ENCODE measurements at regions not wholly inside any gene's neighbourhood (a gene's known extent, or its start where the extent isn't known, plus 50 kb on each side); places are given as distances from the start of the nearest gene placed in this dataset.

- TF ChIP-seq, protein P1, sequence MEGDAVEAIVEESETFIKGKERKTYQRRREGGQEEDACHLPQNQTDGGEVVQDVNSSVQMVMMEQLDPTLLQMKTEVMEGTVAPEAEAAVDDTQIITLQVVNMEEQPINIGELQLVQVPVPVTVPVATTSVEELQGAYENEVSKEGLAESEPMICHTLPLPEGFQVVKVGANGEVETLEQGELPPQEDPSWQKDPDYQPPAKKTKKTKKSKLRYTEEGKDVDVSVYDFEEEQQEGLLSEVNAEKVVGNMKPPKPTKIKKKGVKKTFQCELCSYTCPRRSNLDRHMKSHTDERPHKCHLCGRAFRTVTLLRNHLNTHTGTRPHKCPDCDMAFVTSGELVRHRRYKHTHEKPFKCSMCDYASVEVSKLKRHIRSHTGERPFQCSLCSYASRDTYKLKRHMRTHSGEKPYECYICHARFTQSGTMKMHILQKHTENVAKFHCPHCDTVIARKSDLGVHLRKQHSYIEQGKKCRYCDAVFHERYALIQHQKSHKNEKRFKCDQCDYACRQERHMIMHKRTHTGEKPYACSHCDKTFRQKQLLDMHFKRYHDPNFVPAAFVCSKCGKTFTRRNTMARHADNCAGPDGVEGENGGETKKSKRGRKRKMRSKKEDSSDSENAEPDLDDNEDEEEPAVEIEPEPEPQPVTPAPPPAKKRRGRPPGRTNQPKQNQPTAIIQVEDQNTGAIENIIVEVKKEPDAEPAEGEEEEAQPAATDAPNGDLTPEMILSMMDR (IDR thresholded peaks at IDR 0.05): no peak
- no peak for TF ChIP-seq POLR2A (IDR thresholded peaks at IDR 0.05)
- H3K27ac ChIP-seq: no peak overlapping the region
- no peak overlapping the region for H3K4me3 ChIP-seq
- intact Hi-C loops (cut with DNase I): no loop called here
- H3K4me1 ChIP-seq: peaks cover 0 to 60% (median 29%) of the 10 kb centered on the region in 4 donors
- 87% methylated on average over 3 of the region's 7 CpGs for WGBS (ENCODE audit: insufficient coverage, low coverage, low lambda C conversion rate, missing lambda C conversion rate)
- ATAC-seq (no peak), DNase-seq (no peak)
- H3K27me3 ChIP-seq: no peaks in the 10 kb centered on the region
- H3K9me3 ChIP-seq: no peaks in the 10 kb centered on the region
- H3K36me3 ChIP-seq: no peaks in the 10 kb centered on the region
These were observed 161.7 kb upstream of the MYCN start for GRCh38 chr2:15778529-15779219.

DNA sequence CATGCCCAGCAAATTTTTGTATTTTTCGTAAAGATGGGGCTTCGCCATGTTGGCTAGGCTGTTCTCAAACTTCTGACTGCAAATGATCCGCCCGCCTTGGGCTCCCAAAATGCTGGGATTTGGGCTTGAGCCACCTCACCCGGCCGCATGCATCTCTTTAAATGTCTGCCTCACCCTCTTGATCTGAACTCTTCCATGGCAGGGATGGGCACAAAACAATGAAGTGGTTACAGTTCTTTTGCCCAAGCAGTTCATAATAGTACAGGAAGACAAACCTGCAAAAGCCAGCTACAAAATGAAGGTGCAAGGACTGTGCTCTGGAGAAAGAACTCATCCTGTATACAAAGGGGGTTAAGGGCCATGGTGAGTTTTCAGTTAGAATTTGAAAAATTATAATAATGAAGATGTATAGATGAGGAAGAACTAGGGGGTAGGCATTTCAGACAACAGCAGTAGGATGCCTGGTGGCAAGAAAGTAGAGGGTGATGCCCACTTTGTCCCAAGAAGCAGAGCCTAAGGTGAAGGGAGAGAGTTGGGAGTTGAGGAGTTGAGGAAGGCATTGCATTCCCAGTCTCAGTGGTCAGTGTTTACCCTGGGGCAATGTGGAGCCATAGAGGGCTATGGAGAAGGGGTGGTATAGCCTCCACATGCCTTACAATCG lies 160.8 kb upstream of the MYCN start:
- no peak for DNase-seq
- 87% methylated on average over 7 of the region's 7 CpGs for WGBS (ENCODE audit: insufficient coverage, low coverage, low lambda C conversion rate, missing lambda C conversion rate)
- TF ChIP-seq POLR2A (IDR thresholded peaks at IDR 0.05): no peak
- TF ChIP-seq, protein P1 (IDR thresholded peaks at IDR 0.05): no peak
- no peak for ATAC-seq
- H3K27ac ChIP-seq: no peak overlapping the region
- intact Hi-C loops (cut with DNase I): no loop called here
- peaks cover 0 to 60% (median 29%) of the 10 kb centered on the region in 4 donors for H3K4me1 ChIP-seq
- H3K4me3 ChIP-seq: no peak overlapping the region
- H3K36me3 ChIP-seq: no peaks in the 10 kb centered on the region
- no peaks in the 10 kb centered on the region for H3K9me3 ChIP-seq
- no peaks in the 10 kb centered on the region for H3K27me3 ChIP-seq

DNA sequence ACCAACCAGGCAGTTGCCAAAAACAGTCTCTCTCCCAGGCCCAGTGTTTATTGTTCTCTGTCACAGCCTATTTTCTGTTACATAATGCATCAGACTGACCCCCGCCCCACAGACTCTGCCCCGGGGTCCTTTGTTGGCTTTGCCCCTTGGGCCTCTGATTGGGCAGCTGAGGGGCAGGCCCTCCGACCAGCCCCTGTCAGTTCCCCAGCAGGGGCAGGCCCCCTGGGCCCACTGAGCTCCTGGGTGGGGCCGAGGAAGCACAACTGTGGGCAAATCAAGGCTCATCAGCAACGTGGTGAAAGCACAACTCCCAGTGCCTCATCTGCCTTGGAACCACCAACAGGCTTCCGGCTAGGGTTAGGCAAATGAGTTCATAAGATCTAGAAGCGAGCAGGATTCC lies 160.1 kb upstream of the MYCN start:
- Histone ChIP-seq H3K27me3 (no peaks in the 10 kb centered on the region), H3K4me1 (peaks cover 0 to 60% (median 29%) of the 10 kb centered on the region in 4 donors), H3K36me3 (no peaks in the 10 kb centered on the region), H3K27ac (peak overlapping the region in 1 of 3 donors; percentile 29), H3K4me3 (no peak overlapping the region), H3K9me3 (no peaks in the 10 kb centered on the region)
- DNase-seq (no peak), ATAC-seq (no peak)
- TF ChIP-seq, protein P1 (IDR thresholded peaks at IDR 0.05): no peak
- TF ChIP-seq POLR2A (IDR thresholded peaks at IDR 0.05): no peak
- intact Hi-C loops (cut with DNase I): no loop called here
- 78% methylated on average over 5 of the region's 7 CpGs for WGBS (ENCODE audit: insufficient coverage, low coverage, low lambda C conversion rate, missing lambda C conversion rate)

DNA sequence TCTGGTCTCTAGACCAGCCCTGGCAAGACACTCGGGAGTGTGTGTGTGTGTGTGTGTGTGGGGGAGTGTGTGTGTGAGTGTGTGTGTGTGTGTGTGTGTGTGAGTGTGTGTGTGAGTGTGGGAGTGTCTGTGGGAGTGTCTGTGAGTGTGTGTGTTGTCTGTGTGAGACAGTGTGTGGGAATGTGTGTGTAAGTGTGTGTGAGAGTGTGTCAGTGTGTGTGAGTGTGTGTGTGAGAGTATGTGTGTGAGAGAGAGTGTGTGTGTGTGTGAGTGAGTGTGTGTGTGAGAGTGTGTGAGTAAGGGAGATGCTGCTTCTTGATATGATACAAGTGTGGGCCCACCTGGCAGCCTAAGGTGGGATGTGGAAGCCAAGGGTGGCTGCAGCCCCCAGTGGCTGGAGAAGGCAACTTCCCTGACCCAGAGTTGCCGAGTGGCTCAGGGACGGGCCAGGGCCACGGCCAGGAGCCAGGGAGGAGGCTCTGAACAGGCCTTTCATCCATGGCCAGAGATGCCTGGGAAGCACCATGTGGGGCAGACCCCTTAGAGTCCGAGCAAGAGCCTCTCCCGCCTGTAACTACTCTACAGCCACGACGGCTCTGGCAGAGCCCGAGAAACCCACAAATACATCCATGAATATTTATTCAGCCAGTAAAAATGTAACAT lies 159.3 kb upstream of the MYCN start:
- ATAC-seq (no peak), DNase-seq (no peak)
- TF ChIP-seq, protein P1 (IDR thresholded peaks at IDR 0.05): no peak
- no peak for TF ChIP-seq POLR2A (IDR thresholded peaks at IDR 0.05)

More for the DNA sequence above, 159.3 kb upstream of the MYCN start:
- Histone ChIP-seq H3K4me1 (peaks cover 0 to 55% (median 25%) of the 10 kb centered on the region in 4 donors), H3K27me3 (no peaks in the 10 kb centered on the region), H3K36me3 (no peaks in the 10 kb centered on the region), H3K9me3 (no peaks in the 10 kb centered on the region), H3K27ac (peak overlapping the region in 1 of 3 donors; percentile 50), H3K4me3 (no peak overlapping the region)
- WGBS (ENCODE audit: insufficient coverage, low coverage, low lambda C conversion rate, missing lambda C conversion rate): 60% methylated on average over 1 of the region's 9 CpGs
- intact Hi-C loops (cut with DNase I): no loop called here

All from right lobe of liver (tissue), 6 donors.